NCI-H524 (cell line): ENCODE measurements at regions not wholly inside any gene's neighbourhood (a gene's known extent, or its start where the extent isn't known, plus 50 kb on each side); places are given as distances from the start of the nearest gene placed in this dataset.
"Not testable (repeated sequence)": the region's sequence is repeated elsewhere in the genome, so short reads cannot be mapped to it uniquely, and the experiment has no call there.

Source experiments
- DNase-seq, 2 experiments: peaks; one replicate each; lab custom pipeline; 2025; lab: John Stamatoyannopoulos, UW

- no peak for DNase-seq
These were observed 73.8 kb downstream of the DIO3 start for GRCh38 chr14:101634850-101635748.

- DNase-seq: no peak
These were observed 74.7 kb downstream of the DIO3 start for GRCh38 chr14:101635749-101636560.

- DNase-seq: no peak
These were observed 78.0 kb downstream of the DIO3 start for GRCh38 chr14:101639241-101639833.

- DNase-seq: no peak
These were observed 82.4 kb downstream of the DIO3 start for GRCh38 chr14:101643651-101644050.

- peak; percentile 66 to 88 for DNase-seq
These were observed 92.8 kb downstream of the DIO3 start for GRCh38 chr14:101654051-101654450.

GRCh38 chr14:101657372-101657771, 96.1 kb downstream of the DIO3 start:
- DNase-seq: no peak

GRCh38 chr14:101665478-101666078, 95.9 kb upstream of the PPP2R5C start:
- DNase-seq: peak; percentile 62 to 82

- no peak for DNase-seq
These were observed 95.2 kb upstream of the PPP2R5C start for GRCh38 chr14:101666264-101666663.

GRCh38 chr14:101669629-101670028, 91.9 kb upstream of the PPP2R5C start:
- no peak for DNase-seq

- DNase-seq: no peak
These were observed 87.6 kb upstream of the PPP2R5C start for GRCh38 chr14:101673873-101674272.

- not testable (repeated sequence) for DNase-seq
These were observed 85.7 kb upstream of the PPP2R5C start for GRCh38 chr14:101675835-101676234.

- DNase-seq: not testable (repeated sequence)
These were observed 83.6 kb upstream of the PPP2R5C start for GRCh38 chr14:101677912-101678327.

GRCh38 chr14:101681795-101682194, 79.7 kb upstream of the PPP2R5C start:
- no peak for DNase-seq

GRCh38 chr14:101683365-101683764, 78.1 kb upstream of the PPP2R5C start:
- no peak for DNase-seq

- DNase-seq: no peak
These were observed 73.6 kb upstream of the PPP2R5C start for GRCh38 chr14:101687756-101688546.

- DNase-seq: no peak
These were observed 72.4 kb upstream of the PPP2R5C start for GRCh38 chr14:101689039-101689501.

GRCh38 chr14:101689966-101690365, 71.5 kb upstream of the PPP2R5C start:
- DNase-seq: not testable (repeated sequence)

GRCh38 chr14:101695659-101696058, 65.8 kb upstream of the PPP2R5C start:
- DNase-seq: no peak

- peak in 1 of 2 experiments; percentile 27 for DNase-seq
These were observed 57.4 kb upstream of the PPP2R5C start for GRCh38 chr14:101704140-101704539.

GRCh38 chr14:101705733-101706508, 55.6 kb upstream of the PPP2R5C start:
- no peak for DNase-seq
